Astrocyte of the spinal cord (primary cell): ENCODE measurements at regions not wholly inside any gene's neighbourhood (a gene's known extent, or its start where the extent isn't known, plus 50 kb on each side); places are given as distances from the start of the nearest gene placed in this dataset.

Experiments used
- DNase-seq: peaks from one replicate; pipeline ENCODE4 v3.0.0; 2011; ENCODE audit warnings: low read depth, low spot score
- H3K4me3 ChIP-seq: 2 replicates; pipeline ENCODE4 v1.5.1; 2011; ENCODE audit warnings: low read depth, mild to moderate bottlenecking, low read length, moderate library complexity
- in situ Hi-C: cut with HindIII; loops from 2 replicates; pipeline ENCODE4 v1.10.0; 2017; ENCODE audit warnings: low sequenced_read_pairs
- TF ChIP-seq, protein P1 (sequence below): IDR thresholded peaks from 2 replicates; pipeline ENCODE4 v1.5.1; 2012; ENCODE audit warnings: low read depth, mild to moderate bottlenecking, low read length, inconsistent platforms

DNA sequence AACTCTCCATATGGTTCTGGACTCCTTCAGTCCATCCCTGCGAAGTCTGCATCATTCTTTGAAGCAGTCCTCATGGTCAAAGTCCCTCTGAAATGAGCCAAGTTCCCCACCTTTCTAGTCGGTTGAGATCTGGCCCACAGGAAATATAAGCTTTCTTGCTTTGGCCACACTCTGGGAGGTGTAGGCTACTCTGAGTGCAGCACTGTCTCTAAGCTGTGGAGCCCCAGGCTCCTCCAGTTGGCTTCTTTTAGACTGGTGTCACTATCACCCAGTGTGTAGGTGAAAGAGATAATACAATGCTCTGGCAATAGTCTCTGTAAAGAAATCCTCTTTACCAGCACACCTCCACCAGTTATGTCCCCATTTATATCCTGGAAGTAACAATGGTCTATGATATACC, 486.5 kb upstream of the KLF12 start:
- TF ChIP-seq, protein P1, sequence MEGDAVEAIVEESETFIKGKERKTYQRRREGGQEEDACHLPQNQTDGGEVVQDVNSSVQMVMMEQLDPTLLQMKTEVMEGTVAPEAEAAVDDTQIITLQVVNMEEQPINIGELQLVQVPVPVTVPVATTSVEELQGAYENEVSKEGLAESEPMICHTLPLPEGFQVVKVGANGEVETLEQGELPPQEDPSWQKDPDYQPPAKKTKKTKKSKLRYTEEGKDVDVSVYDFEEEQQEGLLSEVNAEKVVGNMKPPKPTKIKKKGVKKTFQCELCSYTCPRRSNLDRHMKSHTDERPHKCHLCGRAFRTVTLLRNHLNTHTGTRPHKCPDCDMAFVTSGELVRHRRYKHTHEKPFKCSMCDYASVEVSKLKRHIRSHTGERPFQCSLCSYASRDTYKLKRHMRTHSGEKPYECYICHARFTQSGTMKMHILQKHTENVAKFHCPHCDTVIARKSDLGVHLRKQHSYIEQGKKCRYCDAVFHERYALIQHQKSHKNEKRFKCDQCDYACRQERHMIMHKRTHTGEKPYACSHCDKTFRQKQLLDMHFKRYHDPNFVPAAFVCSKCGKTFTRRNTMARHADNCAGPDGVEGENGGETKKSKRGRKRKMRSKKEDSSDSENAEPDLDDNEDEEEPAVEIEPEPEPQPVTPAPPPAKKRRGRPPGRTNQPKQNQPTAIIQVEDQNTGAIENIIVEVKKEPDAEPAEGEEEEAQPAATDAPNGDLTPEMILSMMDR: no peak
- in situ Hi-C loops: no loop called here
- no peak for DNase-seq
- H3K4me3 ChIP-seq: no peak overlapping the region

DNA sequence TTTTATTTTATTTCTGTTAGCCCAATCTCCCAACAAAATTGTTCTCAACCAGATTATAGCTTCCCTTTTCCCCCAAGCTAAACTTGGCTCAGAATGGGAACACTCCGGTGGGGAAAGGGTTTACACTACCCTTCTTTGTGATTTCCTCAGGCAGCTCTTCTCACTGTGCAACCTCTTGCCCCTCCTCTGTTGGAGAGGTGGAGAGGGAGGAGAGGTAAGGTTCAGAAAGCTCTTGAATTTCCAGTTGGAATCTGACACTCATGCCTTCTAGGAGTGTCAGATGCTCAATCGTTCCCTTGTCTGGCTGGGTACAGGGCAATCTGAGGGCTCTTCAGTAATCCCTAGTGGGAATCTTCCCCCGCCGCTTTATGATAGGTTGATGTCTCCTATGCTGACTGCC, 486.1 kb upstream of the KLF12 start:
- in situ Hi-C loops: no loop called here
- no peak overlapping the region for H3K4me3 ChIP-seq
- TF ChIP-seq, protein P1: no peak
- no peak for DNase-seq

DNA sequence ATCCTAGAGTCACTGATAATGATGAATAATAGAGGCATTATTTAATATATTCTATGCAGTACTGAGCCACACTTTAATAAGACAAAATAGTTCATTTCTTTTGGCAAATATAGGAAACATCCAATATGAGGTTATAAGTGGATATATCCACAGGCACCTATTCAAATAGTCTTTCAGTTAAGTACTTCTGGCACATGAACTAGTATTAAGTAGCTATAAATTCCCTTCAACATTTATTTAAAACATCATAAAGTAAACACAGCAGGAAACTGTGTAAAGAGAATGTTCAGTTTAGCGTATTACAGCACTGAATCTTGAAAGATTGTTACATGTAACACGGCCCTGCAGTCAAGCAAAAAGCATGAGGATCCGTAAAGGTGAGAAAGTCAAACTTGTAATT, 463.3 kb upstream of the KLF12 start:
- H3K4me3 ChIP-seq: no peak overlapping the region
- TF ChIP-seq, protein P1: no peak
- in situ Hi-C loops: no loop called here
- DNase-seq: no peak

DNA sequence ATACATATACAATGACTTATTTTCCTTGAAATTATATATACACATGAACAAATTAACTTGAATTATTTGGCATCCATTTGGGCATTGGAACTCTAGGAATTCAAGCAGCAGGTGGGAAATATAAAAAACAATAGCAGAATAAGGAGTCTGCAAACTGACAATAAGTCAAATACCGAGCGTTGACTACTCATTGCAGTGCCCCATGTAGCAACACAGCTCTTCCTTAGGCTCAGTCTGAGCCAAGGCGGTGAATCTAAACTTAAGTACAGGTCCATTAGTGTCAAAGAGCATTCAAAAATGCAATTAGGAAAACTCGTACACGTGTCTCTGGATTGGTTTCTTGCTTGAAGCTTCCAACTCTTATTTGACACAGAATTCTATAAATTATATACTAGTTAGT, 462.5 kb upstream of the KLF12 start:
- TF ChIP-seq, protein P1: no peak
- no peak overlapping the region for H3K4me3 ChIP-seq
- in situ Hi-C loops: no loop called here
- DNase-seq: no peak

DNA sequence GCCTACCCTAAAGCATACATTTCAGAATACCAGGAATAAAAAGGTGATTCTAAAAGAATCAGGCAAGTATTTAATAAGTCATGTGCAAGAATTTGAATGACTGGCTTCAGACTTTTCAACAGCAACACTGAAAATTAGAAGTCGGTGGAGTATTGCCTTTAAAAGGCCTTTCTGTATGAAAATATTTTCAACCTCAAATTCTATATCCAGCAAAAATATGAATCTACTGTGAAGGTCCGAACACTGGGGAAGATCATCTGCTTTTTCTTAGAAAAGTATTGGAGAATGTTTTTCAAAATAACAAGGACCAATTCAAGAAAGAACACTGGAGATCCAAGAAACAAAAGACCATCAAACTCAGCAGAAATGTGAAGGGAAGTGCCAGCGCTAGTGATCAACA, 459.5 kb upstream of the KLF12 start:
- DNase-seq: no peak
- H3K4me3 ChIP-seq: no peak overlapping the region
- TF ChIP-seq, protein P1: no peak
- in situ Hi-C loops: no loop called here

DNA sequence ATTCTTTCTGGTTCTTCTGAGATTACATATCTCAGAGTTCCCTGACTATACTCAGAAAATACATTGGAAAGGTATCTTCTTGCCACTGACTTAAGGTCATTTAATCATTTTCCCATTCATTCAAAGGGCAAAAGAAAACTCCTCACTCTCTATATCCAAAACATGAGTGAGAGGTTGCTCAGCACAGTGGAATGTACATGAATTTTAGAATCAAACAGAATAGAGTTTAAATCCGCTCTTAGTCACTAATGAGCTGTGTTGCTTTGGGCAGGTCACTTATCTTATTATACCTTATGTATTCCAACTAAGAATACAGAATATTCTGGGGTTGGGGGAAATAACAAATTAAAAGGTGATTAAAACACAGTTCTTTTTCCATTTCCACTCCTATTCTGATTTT, 452.6 kb upstream of the KLF12 start:
- TF ChIP-seq, protein P1: no peak
- in situ Hi-C loops: no loop called here
- no peak overlapping the region for H3K4me3 ChIP-seq
- DNase-seq: no peak

DNA sequence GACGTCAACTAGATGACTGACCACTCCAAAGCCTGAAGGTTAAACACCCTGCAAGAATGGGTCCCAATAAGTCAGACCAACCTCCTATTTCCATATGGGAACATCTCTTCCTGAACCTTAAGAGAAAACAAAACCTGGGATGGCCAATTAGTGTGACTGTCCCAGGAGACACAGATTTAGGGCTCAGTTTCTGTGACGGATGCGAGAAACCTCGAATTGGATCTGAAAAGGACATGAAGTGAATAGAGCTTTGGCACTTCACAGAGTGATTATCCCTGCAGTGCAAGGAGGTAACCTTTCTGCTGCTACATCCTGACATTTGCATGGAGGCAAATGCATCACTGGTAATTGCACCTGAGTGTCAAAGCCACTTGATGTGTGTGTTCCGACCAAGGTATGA, 442.2 kb upstream of the KLF12 start:
- H3K4me3 ChIP-seq: no peak overlapping the region
- in situ Hi-C loops: no loop called here
- TF ChIP-seq, protein P1: no peak
- DNase-seq: no peak
